ENCODE measurements at regions not wholly inside any gene's neighbourhood (a gene's known extent, or its start where the extent isn't known, plus 50 kb on each side); places are given as distances from the start of the nearest gene placed in this dataset.
"Not testable (repeated sequence)": the region's sequence is repeated elsewhere in the genome, so short reads cannot be mapped to it uniquely, and the experiment has no call there.

DNA sequence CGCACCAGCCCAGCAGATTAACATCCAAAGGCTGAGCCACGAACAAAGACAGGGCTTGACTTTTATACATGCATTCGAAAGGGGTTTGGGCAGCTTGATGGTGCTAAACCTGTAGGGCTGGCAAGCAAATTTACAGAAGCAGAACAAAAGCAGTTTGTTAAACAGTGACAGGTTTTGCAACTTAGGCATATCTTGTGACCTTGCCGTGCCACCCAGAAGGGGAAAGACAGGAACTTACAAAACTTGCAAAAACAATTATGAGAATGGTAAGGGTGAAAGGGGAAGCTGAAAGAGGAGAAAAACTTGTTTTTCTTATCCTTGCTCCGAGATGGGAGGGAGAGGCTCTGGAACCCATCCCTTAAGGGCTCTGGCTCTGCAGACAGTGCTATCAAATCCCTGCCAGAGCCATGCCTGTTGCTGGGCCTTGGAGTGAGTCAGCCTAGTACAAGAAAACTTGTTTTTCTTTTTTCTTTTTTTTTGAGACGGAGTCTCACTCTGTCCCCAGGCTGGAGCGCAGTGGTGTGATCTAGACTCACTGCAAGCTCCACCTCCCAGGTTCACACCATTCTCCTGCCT, 1325.2 kb upstream of the PRR20A start:
- intact Hi-C loops (cut with DNase I) = no loop called here

DNA sequence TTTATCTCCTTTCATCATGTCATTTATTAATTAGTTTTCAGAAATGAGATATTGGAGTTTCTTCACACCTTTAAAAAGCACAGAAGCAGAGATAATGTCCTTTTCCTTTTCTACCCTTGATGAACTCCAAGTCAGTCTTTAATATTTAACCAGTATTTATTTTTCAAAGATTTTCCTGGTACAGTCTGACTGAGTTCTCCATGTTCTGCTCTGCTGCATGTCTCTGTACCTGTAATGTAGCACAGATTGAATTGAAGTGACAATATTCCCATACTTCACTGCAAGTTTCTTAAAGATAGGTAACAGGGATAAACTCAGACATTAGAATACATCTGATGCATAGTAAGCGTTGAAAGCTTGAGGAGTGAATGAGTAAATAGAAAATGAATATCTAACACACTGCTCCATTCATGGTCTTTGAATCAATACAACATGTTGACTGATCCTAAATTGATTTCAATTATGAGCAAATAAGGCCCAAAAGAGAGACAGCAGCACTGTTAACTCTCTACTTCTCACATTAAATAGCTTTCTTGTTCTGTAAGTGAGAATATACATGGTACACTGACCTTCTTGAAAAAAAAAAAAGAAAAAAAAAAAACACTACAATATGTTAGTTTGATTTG, 1323.6 kb upstream of the PRR20A start:
- DNase-seq (ENCODE audit: low spot score) = no peak
- intact Hi-C loops (cut with DNase I) = no loop called here

More for the DNA sequence above, 1325.2 kb upstream of the PRR20A start:
- no peak for DNase-seq (ENCODE audit: low spot score)

DNA sequence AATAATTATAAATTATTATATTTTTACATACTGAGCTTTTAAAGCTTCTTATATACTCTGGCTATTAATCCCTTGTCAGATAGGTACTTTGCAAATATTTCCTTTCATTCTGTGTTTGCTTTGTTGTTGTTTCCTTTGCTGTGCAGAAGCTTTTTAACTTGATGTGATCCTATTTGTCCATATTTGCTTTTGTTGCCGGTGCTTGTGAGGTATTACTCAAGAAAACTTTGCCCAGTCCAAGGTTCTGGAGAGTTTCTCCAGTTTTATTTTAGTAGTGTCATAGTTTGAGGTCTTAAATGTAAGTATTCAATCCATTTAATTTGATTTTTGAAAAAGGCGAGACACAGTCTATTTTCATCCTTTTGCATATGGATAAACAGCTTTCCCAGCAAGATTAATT, 1319.9 kb upstream of the PRR20A start:
- DNase-seq (ENCODE audit: low spot score) = no peak
- intact Hi-C loops (cut with DNase I) = no loop called here

DNA sequence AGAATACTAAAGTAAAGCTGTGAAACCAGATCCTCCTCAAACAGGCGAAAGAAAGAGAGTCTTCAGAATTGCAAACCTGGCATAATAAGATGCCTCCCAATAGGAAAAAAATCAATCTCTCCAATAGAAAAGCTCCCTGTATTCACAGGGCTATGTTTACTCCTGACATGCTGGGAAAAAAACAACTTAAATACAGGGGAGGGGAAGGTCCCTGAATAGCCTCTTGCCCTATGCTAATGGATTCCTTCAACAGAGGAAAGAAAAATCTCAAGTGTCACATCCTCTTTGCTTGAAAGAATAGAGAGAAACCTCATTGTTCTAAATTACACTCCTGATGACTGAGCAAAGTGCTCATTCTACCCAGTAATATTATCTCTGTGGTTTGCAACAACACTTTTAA, 1271.1 kb upstream of the PRR20A start:
- intact Hi-C loops (cut with DNase I) = no loop called here
- DNase-seq (ENCODE audit: low spot score) = no peak

DNA sequence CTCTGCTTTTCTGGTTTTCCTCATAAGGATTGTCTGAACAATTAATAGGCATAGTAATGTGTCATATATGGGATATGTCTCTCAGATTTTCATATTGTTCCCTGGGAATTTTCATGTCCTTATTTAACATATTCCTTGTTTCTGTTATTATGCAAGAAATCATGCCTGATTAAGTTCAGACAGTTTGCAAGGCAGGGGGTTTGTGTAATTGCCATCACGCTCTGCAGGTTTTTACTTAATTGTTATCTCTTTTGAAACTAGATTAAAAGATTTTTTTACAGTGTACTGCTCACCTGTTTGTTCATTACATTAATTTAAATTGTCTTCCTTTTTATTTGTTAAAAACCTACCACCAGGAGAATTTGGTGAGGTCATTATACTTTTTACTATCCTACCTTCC, 1253.2 kb upstream of the PRR20A start:
- no peak for DNase-seq (ENCODE audit: low spot score)
- intact Hi-C loops (cut with DNase I) = no loop called here

DNA sequence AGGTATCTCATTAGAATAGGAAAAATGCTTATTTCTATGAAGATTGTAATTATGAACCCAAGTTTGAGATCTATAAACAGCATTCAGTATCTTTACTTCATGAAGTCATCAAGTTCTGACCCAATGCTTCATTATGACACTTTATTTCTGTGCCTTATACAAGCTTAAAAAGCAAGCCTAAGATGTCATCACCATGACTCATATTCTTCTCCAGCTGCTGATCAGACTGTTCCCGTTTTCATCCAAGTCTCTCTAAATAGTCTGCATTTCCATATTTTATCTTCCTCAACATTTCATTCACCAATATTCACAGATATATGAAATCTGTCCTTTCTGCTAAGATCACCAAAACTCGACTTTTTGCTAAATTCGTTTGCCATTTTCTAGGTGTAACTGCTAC, 1247.2 kb upstream of the PRR20A start:
- intact Hi-C loops (cut with DNase I) = no loop called here
- no peak for DNase-seq (ENCODE audit: low spot score)

DNA sequence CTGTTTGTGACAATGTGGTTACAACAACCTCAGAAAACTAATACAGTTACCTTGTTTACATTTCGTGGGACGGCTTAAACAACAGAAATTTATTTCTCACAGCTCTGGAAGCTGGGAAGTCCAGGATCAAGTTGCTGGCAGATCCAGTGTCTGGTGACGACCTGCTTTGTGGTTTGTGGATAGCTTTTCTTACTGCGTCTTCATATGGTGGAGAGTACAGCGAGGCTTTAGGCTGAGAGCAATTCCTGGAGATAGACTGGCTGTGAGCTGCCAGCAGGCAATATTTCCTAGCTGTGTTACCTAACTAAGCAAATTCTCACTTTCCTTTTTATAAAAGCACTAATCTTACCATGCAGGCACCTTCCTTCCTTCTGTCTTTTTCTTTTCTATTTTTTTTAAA, 1203.5 kb upstream of the PRR20A start:
- intact Hi-C loops (cut with DNase I) = no loop called here
- no peak for DNase-seq (ENCODE audit: low spot score)

DNA sequence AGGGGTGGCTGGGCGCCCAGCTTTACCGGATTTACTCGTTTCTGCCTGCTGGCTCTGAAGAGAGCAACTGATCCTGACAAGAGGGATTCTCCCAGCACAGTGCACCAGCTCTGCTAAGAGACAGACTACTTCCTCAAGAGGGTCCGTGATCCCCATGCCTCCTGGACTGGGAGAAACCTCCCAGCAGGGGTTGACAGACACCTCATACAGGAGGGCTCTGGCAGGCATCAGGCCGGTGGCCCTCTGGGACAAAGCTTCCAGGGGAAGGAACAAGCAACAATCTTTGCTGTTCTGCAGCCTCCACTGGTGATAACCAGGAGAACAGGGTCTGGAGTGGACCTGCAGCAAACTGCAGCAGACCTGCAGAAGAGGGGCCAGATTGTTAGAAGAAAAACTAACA, 1192.5 kb upstream of the PRR20A start:
- intact Hi-C loops (cut with DNase I) = no loop called here
- no peak for DNase-seq (ENCODE audit: low spot score)

DNA sequence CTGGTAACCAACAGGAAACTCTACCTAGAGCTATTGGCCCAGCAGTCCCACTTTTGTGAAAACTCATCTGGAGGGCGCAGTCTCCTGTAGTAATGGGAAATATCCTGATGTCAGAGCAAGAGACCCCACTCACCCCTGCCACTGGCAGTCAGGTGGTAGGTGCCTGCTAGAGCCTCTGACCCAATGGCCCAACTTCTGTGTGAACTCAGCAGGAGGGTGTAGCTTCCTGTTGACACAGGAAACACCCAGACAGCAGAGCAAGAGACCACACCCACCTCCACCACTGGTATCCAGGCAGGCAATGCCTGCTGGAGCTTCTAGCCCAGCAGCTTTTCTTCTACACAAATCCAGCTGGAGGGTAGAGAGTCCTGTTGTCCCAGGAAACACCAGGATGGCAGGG, 1176.8 kb upstream of the PRR20A start:
- intact Hi-C loops (cut with DNase I) = no loop called here
- no peak for DNase-seq (ENCODE audit: low spot score)

DNA sequence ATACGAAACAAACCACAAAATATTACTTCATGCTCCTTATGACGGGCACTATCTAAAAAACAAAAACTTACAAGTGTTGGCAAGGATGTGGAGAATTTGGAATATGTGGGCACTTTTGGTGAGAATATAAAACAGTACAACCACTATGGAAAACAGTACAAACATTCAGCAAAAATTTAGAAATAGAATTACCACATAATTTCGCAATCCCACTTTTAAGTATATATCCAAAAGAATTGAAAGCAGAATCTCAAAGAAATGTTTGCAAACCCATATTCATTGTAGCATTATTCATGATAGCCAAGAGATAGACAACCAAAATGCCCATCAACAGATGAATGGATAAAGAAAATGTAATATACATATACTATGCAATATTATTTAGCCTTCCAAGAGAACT, 1173.7 kb upstream of the PRR20A start:
- intact Hi-C loops (cut with DNase I) = no loop called here
- DNase-seq (ENCODE audit: low spot score) = no peak

DNA sequence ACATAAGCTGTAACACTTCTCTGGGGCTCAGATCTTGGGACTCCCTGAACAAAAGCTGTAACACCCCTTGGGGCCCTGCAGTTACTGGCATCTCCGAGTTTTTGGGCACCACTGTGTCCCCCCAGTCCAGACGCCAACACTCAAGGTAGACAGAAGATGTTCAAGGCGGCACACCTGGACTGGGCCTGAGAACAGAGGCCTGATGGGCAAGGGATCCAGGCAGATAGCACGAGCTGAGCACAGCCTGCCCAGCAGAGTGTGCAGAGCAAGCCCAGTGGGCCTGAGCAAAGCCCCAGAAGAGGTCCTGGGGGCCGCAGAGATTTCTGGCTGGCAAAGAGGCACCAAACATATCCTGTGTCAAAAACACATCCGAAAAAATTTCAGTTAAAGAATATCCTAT, 1163.3 kb upstream of the PRR20A start:
- no peak for DNase-seq (ENCODE audit: low spot score)
- intact Hi-C loops (cut with DNase I) = no loop called here

DNA sequence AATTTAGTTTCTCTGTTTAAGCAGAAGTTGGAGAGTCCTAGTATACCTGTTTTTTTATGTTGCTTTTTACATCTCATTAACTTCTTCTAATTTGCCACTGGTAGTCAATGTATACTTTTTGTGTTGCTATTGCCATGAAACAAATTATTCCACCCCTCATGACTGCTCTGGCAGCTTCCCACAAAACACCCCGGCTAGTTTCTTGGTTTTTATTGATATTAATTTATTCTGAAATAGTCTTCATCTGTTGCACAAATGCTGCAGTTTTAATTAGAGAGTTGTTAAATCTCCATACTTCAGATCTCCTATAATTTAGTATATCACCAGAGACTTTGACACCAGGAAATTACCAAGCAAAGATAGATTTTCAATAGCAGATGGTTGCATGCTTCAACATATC, 1159.3 kb upstream of the PRR20A start:
- intact Hi-C loops (cut with DNase I) = no loop called here
- no peak for DNase-seq (ENCODE audit: low spot score)

DNA sequence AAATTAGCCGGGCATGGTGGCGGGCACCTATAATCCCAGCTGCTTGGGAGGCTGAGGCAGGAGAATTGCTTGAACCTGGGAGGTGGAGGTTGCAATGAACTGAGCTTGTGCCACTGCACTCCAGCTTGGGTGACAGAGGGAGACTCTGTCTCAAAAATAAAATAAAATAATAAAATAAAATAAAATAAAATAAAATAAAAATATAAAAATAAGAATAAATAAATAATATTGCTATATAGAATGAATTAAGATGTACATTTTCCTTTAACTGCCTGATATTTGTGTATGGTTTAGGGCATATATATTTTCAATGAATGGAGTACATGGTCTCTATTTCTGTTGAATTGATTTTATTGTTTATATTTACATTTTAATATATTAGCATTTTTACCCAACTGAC, 1156.7 kb upstream of the PRR20A start:
- intact Hi-C loops (cut with DNase I); DNase-seq (ENCODE audit: low spot score): not testable (repeated sequence)

DNA sequence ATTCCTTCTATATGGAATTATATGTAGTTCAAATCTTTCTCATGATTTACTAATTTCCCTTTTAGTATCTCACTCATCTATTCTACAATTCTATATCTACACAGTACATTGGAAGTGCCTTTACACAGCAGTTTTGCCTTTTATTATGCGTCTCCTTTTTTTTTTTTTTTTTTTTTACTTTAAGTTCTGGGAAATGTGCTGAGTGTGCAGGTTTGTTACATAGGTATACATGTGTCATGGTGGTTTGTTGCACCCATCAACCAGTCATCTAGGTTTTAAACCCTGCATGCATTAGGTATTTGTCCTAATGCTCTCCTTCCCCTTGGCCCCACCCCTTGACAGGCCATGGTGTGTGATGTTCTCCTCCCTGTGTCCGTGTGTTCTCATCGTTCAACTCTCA, 1150.1 kb upstream of the PRR20A start:
- intact Hi-C loops (cut with DNase I) = no loop called here
- no peak for DNase-seq (ENCODE audit: low spot score)

DNA sequence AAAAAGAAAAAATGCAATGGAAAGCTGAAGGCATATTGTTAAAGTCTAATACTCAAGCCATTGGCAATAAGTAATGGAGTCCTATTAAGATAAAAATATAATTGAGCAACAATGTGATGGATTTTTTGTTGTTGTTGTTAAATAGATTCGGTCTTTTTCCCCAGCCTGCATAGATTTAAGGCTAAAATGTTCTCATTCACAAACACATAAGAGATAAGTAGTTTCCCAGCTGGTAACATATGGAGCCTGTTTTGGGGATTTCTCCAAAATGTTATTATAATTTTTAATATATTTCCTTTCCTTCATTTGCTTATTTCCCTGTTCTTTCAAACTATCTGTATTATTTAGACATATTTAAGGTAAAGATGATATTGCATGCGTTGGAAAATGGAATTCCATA, 1149.1 kb upstream of the PRR20A start:
- intact Hi-C loops (cut with DNase I) = no loop called here

DNA sequence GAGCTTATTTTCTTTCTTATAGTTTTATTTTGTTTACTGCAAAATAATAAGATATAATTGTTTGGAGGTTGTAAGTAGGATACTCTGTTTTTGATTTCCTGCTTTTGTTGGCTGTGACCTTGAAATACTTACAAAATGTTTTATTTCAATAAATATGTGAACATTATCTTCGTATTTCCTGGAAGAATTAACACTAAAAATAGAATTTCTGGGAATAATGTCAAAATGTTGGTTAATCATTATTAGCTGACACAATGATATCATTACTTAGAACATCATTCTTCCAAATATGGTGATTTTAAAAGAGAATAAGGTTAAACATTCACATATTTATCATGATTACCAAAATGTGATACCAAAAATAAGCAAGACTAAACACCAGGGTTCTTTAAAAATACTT, 1148.6 kb upstream of the PRR20A start:
- no peak for DNase-seq (ENCODE audit: low spot score)
- intact Hi-C loops (cut with DNase I) = no loop called here

More for the DNA sequence above, 1149.1 kb upstream of the PRR20A start:
- DNase-seq (ENCODE audit: low spot score) = no peak

DNA sequence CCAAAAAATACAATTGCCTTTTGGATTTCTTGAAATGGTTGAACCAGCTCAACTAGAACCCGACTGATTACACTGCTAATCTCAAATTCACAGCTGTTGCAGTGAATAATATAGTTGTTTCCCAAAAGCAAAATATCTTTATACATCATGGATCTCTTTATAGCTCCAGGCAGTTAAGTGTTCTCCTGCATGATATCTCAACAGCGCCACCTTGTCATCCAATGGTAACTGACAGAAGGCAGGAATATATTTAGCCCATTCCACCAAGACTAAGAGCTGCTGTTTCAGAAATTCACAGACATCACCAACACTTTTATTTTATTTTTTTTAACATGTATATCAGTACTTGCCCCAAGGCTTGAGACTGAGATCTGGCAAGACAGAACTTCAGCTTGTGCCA, 1141.0 kb upstream of the PRR20A start:
- intact Hi-C loops (cut with DNase I) = no loop called here
- no peak for DNase-seq (ENCODE audit: low spot score)

DNA sequence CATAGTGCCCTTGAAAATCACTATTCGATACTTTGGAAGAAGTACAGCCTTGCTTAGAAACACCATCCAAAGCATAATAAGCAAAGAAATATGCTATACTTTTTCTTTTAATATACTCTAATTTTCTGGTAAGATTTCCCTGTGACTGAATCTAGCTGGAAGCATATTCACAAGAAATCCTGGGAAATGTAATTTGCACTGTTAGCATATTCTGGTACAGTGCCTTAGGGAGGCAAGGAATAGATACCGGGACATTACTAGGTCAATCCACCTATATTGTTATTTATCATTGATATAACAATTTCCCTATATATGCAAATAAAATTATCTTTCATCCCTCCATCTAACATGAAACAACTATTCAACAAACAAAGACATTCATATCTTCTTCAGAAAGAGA, 1131.3 kb upstream of the PRR20A start:
- intact Hi-C loops (cut with DNase I) = no loop called here
- DNase-seq (ENCODE audit: low spot score) = no peak

DNA sequence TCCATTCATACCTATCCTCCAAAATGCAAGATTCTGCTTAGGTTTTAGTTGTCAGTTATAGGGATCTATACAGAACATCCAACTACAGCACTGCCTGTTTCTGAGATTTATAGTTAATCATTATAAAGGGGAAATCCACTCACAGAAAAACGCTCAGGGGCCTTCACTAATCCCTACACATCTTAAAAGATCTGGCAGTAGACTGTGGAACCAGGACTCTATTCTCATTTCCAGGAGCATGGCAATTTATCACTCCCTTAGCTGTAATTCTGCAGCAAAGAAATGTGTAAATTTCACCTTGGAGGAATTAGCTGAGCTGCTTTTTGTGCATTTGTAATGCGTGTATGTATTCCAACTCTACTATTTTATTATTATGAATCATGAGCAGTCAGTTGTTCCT, 1128.1 kb upstream of the PRR20A start:
- no peak for DNase-seq (ENCODE audit: low spot score)
- intact Hi-C loops (cut with DNase I) = no loop called here

DNA sequence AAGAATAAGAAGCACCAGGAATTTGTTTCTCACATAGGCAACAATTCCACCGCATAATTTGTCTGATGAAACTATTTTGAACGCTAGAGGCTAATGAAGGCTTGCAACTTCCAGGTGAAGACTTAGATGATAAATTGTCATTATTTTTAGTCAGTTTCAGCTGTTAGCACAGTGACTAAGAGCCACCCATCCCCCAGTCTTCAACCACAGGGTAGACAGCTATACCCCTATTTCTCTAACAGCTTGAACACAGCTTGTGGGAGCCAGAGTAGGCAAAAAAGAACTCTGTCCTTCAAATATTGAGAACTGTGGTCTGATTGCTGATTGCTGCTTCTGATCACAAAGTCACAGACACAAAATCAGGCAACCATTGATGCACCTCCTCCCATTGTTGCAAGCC, 1124.8 kb upstream of the PRR20A start:
- no peak for DNase-seq (ENCODE audit: low spot score)
- intact Hi-C loops (cut with DNase I) = no loop called here

DNA sequence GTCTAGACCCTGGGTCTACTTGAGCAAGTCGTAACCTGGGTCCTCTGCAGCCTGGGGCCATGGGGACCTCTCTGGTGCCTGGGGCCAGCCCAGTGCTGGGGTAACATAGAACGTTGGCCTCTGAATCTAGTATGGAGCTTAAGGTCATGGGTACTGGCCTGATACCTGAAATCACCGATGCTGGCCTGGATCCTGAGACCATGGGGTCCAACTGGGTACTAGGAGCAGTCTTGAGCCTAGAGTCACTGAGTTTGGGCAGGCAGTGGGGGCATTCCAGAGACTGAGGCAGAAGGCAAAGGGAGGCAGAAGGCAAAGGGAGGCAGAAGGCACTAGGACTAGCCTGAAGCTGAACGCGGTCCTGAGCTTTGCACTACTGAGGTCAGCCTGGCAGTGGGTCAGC, 1121.1 kb upstream of the PRR20A start:
- intact Hi-C loops (cut with DNase I) = no loop called here
- DNase-seq (ENCODE audit: low spot score) = no peak

DNA sequence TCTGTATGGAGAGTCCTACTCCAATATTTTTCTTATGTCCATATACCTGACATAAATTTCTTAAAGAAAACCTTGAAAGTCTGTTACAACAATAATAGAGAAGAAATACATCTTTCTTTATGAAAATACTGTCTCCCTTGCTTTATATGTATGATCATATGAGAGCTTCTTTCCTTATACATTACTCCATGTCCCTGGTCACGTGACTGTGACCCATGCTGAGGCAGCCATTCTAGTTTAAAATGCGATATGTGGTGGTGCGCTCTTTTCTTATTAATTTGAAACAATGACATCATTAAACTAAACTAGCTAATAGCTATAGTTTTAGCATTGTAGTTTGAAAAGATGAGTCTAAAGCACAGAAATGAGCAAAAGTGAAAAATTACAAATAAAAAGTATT, 1120.3 kb upstream of the PRR20A start:
- DNase-seq (ENCODE audit: low spot score) = no peak
- intact Hi-C loops (cut with DNase I) = no loop called here

Data from posterior vena cava (tissue), 2 donors.